ENCODE measurements at regions not wholly inside any gene's neighbourhood (a gene's known extent, or its start where the extent isn't known, plus 50 kb on each side); places are given as distances from the start of the nearest gene placed in this dataset.
A peak's percentile ranks its signal among the peaks of the same experiment; 100 is the strongest.

DNA sequence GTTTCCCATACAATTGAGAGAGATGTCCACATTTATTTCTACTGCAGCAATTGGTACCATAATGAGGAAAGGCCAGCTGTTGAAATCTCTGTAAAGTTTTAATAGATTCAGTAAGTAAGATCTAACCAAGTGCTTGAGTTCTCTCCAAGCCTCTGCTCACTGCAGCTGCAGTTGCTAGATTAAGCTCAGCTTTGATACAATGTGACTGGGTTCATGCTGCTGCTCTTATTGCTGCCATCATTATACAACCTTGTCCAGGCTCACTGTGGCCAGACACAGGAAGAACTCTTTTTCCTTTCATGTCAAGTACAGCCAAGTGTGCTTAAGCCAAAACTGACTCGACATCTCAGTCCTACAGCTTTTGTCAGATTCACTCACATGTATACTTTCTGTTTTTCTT, 423.5 kb downstream of the GJA1 start:
- intact Hi-C loops (cut with DNase I), result no loop called here
- Histone ChIP-seq H3K4me1 (no peaks in the 10 kb centered on the region), H3K4me3 (no peak overlapping the region), H3K27me3 (no peaks in the 10 kb centered on the region), H3K36me3 (no peaks in the 10 kb centered on the region), H3K9me3 (no peaks in the 10 kb centered on the region), H3K27ac (peak overlapping the region in 1 of 2 donors; percentile 18)
- TF ChIP-seq CTCF (IDR thresholded peaks at IDR 0.05), result no peak
- no peak for DNase-seq (ENCODE audit: low spot score in 2 of 2)

GRCh38 chr6:121865811-121866210, 430.4 kb downstream of the GJA1 start:
- intact Hi-C loops (cut with DNase I), result no loop called here
- H3K4me3 ChIP-seq, result no peak overlapping the region
- peaks cover 0 to 6% of the 10 kb centered on the region in 2 donors for H3K4me1 ChIP-seq
- no peak for TF ChIP-seq CTCF (IDR thresholded peaks at IDR 0.05)
- H3K27ac ChIP-seq, result no peak overlapping the region
- H3K27me3 ChIP-seq, result no peaks in the 10 kb centered on the region
- no peak for DNase-seq (ENCODE audit: low spot score in 2 of 2)
- H3K9me3 ChIP-seq, result no peaks in the 10 kb centered on the region
- H3K36me3 ChIP-seq, result no peaks in the 10 kb centered on the region

DNA sequence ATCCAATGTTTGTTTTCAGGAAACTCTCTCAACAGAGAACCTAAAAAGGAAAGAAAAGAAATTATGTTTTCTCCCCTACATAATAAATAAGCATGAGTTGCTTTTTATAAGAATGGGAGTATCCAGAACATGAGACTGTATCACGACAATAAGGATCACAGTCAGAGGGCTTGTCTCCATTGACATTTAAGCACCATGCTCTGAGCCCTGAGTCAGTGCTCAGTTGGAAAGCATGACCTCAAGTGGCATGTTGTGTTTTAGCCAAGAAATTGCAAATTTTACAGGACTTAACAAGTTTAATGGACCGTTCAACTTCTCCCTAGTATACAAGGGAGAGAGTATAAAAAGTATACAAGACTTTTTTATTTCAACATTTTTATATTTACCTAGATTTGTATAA, 431.6 kb downstream of the GJA1 start:
- H3K27me3 ChIP-seq, result no peaks in the 10 kb centered on the region
- DNase-seq (ENCODE audit: low spot score in 2 of 2), result no peak
- no peaks in the 10 kb centered on the region for H3K36me3 ChIP-seq
- H3K9me3 ChIP-seq, result no peaks in the 10 kb centered on the region
- peaks cover 0 to 6% of the 10 kb centered on the region in 2 donors for H3K4me1 ChIP-seq
- no peak overlapping the region for H3K4me3 ChIP-seq
- TF ChIP-seq CTCF (IDR thresholded peaks at IDR 0.05), result no peak
- H3K27ac ChIP-seq, result no peak overlapping the region
- intact Hi-C loops (cut with DNase I), result no loop called here

- Histone ChIP-seq H3K9me3 (no peaks in the 10 kb centered on the region), H3K27me3 (no peaks in the 10 kb centered on the region), H3K27ac (no peak overlapping the region), H3K4me1 (peaks cover 0 to 6% of the 10 kb centered on the region in 2 donors), H3K36me3 (no peaks in the 10 kb centered on the region), H3K4me3 (no peak overlapping the region)
- DNase-seq (ENCODE audit: low spot score in 2 of 2), result no peak
- intact Hi-C loops (cut with DNase I), result no loop called here
- TF ChIP-seq CTCF (IDR thresholded peaks at IDR 0.05), result no peak
These were observed 432.8 kb downstream of the GJA1 start for GRCh38 chr6:121868206-121868605.

DNA sequence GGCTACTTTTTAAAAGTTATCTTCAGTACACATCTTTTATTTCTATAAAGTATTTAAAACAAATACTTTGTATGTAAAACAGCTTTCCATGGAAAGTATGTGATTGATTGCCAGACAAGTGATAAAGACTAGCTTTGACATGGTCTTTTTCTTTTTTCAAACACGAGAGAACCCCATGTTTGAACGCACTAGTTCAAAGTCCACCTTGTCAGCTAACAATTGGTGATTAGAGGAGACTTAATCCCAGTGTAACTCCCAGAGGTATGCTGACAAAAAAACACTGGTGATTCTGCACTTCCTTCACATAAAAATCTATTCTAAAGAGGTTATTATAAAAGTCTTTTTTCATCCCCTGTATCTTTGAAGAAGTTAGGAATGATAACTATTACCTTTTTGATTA, 438.1 kb downstream of the GJA1 start:
- DNase-seq (ENCODE audit: low spot score in 2 of 2), result no peak
- no peak overlapping the region for H3K27ac ChIP-seq
- H3K27me3 ChIP-seq, result no peaks in the 10 kb centered on the region
- H3K36me3 ChIP-seq, result no peaks in the 10 kb centered on the region
- TF ChIP-seq CTCF (IDR thresholded peaks at IDR 0.05), result no peak
- H3K9me3 ChIP-seq, result no peaks in the 10 kb centered on the region
- no peaks in the 10 kb centered on the region for H3K4me1 ChIP-seq
- no peak overlapping the region for H3K4me3 ChIP-seq
- intact Hi-C loops (cut with DNase I), result no loop called here

DNA sequence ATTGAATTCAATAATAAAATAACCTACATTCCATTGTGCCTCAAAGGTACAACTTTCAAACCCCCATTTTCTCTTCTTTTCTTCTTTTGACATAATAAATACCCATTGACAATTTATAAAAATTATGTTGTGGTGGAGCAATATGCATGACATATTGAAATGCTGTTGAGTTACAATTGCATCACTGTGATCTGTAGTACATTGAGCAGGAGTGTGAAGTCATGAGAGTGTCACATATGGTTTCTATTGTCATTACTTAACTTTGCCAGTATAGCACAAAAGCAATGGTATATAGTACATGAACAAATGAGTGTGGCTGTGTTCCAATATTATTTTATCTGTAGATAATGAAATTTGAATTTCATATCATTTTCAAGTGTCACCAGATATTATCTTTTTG, 441.3 kb downstream of the GJA1 start:
- no peaks in the 10 kb centered on the region for H3K27me3 ChIP-seq
- no peak for DNase-seq (ENCODE audit: low spot score in 2 of 2)
- H3K27ac ChIP-seq, result no peak overlapping the region
- no peak overlapping the region for H3K4me3 ChIP-seq
- TF ChIP-seq CTCF (IDR thresholded peaks at IDR 0.05), result no peak
- intact Hi-C loops (cut with DNase I), result no loop called here
- no peaks in the 10 kb centered on the region for H3K4me1 ChIP-seq
- no peaks in the 10 kb centered on the region for H3K36me3 ChIP-seq
- no peaks in the 10 kb centered on the region for H3K9me3 ChIP-seq

Data from ascending aorta (tissue), 2 donors.